ENCODE measurements at regions not wholly inside any gene's neighbourhood (a gene's known extent, or its start where the extent isn't known, plus 50 kb on each side); places are given as distances from the start of the nearest gene placed in this dataset.

- DNase-seq (ENCODE audit: low read depth): no peak
- TF ChIP-seq, protein P1, sequence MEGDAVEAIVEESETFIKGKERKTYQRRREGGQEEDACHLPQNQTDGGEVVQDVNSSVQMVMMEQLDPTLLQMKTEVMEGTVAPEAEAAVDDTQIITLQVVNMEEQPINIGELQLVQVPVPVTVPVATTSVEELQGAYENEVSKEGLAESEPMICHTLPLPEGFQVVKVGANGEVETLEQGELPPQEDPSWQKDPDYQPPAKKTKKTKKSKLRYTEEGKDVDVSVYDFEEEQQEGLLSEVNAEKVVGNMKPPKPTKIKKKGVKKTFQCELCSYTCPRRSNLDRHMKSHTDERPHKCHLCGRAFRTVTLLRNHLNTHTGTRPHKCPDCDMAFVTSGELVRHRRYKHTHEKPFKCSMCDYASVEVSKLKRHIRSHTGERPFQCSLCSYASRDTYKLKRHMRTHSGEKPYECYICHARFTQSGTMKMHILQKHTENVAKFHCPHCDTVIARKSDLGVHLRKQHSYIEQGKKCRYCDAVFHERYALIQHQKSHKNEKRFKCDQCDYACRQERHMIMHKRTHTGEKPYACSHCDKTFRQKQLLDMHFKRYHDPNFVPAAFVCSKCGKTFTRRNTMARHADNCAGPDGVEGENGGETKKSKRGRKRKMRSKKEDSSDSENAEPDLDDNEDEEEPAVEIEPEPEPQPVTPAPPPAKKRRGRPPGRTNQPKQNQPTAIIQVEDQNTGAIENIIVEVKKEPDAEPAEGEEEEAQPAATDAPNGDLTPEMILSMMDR (conservative IDR thresholded peaks at IDR 0.05; ENCODE audit: low read depth, low read length): no peak
- no peak overlapping the region for H3K4me3 ChIP-seq (ENCODE audit: low read length)
Measured at GRCh38 chr5:164076556-164076955, 571.1 kb downstream of the MAT2B start.

DNA sequence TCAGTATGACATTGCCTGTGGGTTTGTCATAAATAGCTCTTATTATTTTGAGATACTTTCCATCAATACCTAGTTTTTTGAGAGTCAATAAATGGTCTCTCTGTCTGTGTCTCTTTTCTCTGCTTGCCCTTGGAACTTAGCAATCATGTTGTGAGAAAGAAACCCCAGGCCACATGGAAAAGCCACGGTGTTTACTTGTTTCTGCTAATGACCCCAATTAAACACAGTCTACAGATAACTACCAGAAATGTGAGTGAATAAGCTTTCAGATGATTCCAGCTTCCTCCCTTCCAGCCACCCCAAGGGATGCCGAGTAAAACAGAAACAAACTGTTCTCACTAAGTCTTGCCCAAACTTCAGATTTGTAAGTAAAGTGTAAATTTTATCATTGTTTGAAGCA is 584.9 kb downstream of the MAT2B start:
- TF ChIP-seq, protein P1 (conservative IDR thresholded peaks at IDR 0.05; ENCODE audit: low read depth, low read length): no peak
- H3K4me3 ChIP-seq (ENCODE audit: low read length): no peak overlapping the region
- DNase-seq (ENCODE audit: low read depth): no peak

- H3K4me3 ChIP-seq (ENCODE audit: low read length): no peak overlapping the region
- TF ChIP-seq, protein P1 (conservative IDR thresholded peaks at IDR 0.05; ENCODE audit: low read depth, low read length): no peak
- DNase-seq (ENCODE audit: low read depth): no peak
Measured at GRCh38 chr5:164091836-164092235, 586.4 kb downstream of the MAT2B start.

DNA sequence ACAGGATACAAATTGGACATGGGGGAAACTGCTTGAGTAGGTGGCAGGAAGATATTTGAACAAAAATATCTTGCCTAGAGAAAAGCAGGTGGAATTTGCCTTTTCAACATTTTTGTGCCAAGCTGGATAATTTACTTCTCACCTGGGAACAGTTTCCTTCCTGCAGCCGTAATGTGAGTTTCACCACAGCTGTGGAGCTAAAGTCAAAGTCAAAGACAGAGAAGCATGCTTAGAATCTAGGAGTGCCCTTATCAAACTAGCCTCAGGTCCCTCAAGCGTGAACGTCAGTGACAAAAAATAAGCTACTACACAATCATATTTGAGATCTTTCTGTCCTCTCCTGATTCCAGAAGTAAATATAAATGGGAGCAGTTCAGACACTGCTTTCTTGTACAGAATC is 588.9 kb downstream of the MAT2B start:
- TF ChIP-seq, protein P1 (conservative IDR thresholded peaks at IDR 0.05; ENCODE audit: low read depth, low read length): no peak
- no peak for DNase-seq (ENCODE audit: low read depth)

GRCh38 chr5:164097749-164098148 is 592.3 kb downstream of the MAT2B start:
- DNase-seq (ENCODE audit: low read depth): peak; percentile 27
- TF ChIP-seq, protein P1 (conservative IDR thresholded peaks at IDR 0.05; ENCODE audit: low read depth, low read length): no peak

More for the DNA sequence above, 588.9 kb downstream of the MAT2B start:
- H3K4me3 ChIP-seq (ENCODE audit: low read length): no peak overlapping the region

DNA sequence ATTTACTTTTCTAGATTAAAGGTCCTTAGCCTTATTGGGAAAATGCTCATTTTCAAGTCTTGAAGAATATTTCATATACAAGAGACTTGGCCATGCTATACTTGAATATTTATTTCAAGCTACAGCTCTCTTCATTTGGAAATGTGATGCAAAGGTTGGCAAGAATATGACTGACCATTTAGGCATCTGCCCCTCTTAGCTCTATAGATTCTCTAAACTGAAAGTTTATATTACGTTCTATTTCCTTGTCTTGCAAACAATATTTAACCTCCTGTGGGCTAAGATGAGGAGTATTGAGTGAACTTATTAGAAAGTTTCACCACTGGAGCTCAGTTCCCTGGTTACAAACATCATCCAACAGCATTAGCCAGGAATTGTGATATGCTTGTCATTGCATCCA is 593.1 kb downstream of the MAT2B start:
- TF ChIP-seq, protein P1 (conservative IDR thresholded peaks at IDR 0.05; ENCODE audit: low read depth, low read length): no peak
- no peak overlapping the region for H3K4me3 ChIP-seq (ENCODE audit: low read length)
- DNase-seq (ENCODE audit: low read depth): no peak

More at GRCh38 chr5:164097749-164098148, 592.3 kb downstream of the MAT2B start:
- H3K4me3 ChIP-seq (ENCODE audit: low read length): no peak overlapping the region

DNA sequence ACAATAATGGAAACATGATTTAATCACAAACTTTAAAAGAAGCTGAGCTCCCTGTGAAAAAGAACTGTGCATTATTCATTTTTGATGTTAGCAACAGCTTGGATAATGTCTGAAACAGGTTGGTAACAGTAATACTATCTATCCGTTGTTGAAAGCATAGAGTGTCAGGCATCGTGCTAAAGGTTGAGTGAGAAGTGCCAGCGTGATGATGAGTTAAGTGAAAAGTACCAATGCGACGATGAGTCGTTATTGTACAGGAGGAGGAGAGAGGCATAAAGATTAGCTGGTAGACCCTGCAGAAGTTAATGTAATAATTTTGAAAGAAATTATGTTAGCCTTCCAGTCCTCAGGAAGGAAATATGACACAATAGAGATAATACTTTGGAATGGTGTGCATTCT is 593.6 kb downstream of the MAT2B start:
- DNase-seq (ENCODE audit: low read depth): no peak
- TF ChIP-seq, protein P1 (conservative IDR thresholded peaks at IDR 0.05; ENCODE audit: low read depth, low read length): no peak
- no peak overlapping the region for H3K4me3 ChIP-seq (ENCODE audit: low read length)
